HepG2 (cell line): ENCODE measurements at regions not wholly inside any gene's neighbourhood (a gene's known extent, or its start where the extent isn't known, plus 50 kb on each side); places are given as distances from the start of the nearest gene placed in this dataset.

Experiments used
- ATF3 ChIP-seq: sonication (generic); formaldehyde crosslinking; IDR thresholded peaks from 2 replicates; pipeline ENCODE4 v1.4.0; 2020; ENCODE audit warnings: missing genetic modification reagents
- CTCF ChIP-seq: sonication (generic); formaldehyde crosslinking; IDR thresholded peaks from 2 replicates; pipeline ENCODE4 v1.5.0; 2020; ENCODE audit warnings: mild to moderate bottlenecking, missing genetic modification reagents, moderate library complexity
- IRF1 ChIP-seq: sonication (generic); formaldehyde crosslinking; IDR thresholded peaks from 2 replicates; pipeline ENCODE4 v1.4.0; 2020; ENCODE audit warnings: low read depth, mild to moderate bottlenecking, missing genetic modification reagents
- KDM1A ChIP-seq: IDR thresholded peaks from 2 replicates; pipeline ENCODE4 v1.6.1; 2016; ENCODE audit warnings: missing compliant biosample characterization
- MLX ChIP-seq: IDR thresholded peaks from 2 replicates; pipeline ENCODE4 v1.6.1; 2016
- MTA3 ChIP-seq: sonication (generic); formaldehyde crosslinking; IDR thresholded peaks from 2 replicates; pipeline ENCODE4 v1.4.0; 2020; ENCODE audit warnings: missing genetic modification reagents
- MXD1 ChIP-seq: sonication (generic); formaldehyde crosslinking; IDR thresholded peaks from 2 replicates; pipeline ENCODE4 v1.4.0; 2020; ENCODE audit warnings: mild to moderate bottlenecking, missing genetic modification reagents
- PAF1 ChIP-seq: IDR thresholded peaks from 2 replicates; pipeline ENCODE4 v1.6.1; 2016; ENCODE audit warnings: missing genetic modification reagents, missing compliant biosample characterization
- TFE3 ChIP-seq: IDR thresholded peaks from 2 replicates; pipeline ENCODE4 v1.6.1; 2016
- THAP9 ChIP-seq: sonication (generic); formaldehyde crosslinking; IDR thresholded peaks from 2 replicates; pipeline ENCODE4; 2020; ENCODE audit warnings: missing genetic modification reagents, mild to moderate bottlenecking, borderline replicate concordance
- TP53 ChIP-seq: sonication (generic); formaldehyde crosslinking; conservative IDR thresholded peaks from 2 replicates; pipeline ENCODE4 v1.4.0; 2020; ENCODE audit warnings: missing genetic modification reagents
- ZFYVE20 ChIP-seq: sonication (generic); formaldehyde crosslinking; IDR thresholded peaks from 2 replicates; pipeline ENCODE4 v1.8.0; 2023; ENCODE audit warnings: low read depth, mild to moderate bottlenecking, moderate library complexity, missing genetic modification reagents, borderline replicate concordance
- ZMYM2 ChIP-seq: sonication (generic); formaldehyde crosslinking; IDR thresholded peaks from 2 replicates; pipeline ENCODE4 v1.8.0; 2022; ENCODE audit warnings: mild to moderate bottlenecking, missing genetic modification reagents

GRCh38 chr10:10320956-10321355 is 696.7 kb upstream of the CELF2 start:
- TF ChIP-seq TFE3 (CRISPR knock-in tag), result no peak
- TF ChIP-seq CTCF (CRISPR knock-in tag), result no peak
- TF ChIP-seq KDM1A, result no peak
- TF ChIP-seq ATF3, result no peak
- TF ChIP-seq TP53 (CRISPR knock-in tag), result no peak
- TF ChIP-seq THAP9 (CRISPR knock-in tag), result no peak
- no peak for TF ChIP-seq PAF1
- TF ChIP-seq IRF1 (CRISPR knock-in tag), result no peak
- no peak for TF ChIP-seq ZMYM2
- TF ChIP-seq MLX, result no peak
- TF ChIP-seq MXD1 (CRISPR knock-in tag), result no peak
- TF ChIP-seq MTA3, result no peak
- no peak for TF ChIP-seq ZFYVE20 (CRISPR knock-in tag)
